ENCODE measurements at regions not wholly inside any gene's neighbourhood (a gene's known extent, or its start where the extent isn't known, plus 50 kb on each side); places are given as distances from the start of the nearest gene placed in this dataset.

DNA sequence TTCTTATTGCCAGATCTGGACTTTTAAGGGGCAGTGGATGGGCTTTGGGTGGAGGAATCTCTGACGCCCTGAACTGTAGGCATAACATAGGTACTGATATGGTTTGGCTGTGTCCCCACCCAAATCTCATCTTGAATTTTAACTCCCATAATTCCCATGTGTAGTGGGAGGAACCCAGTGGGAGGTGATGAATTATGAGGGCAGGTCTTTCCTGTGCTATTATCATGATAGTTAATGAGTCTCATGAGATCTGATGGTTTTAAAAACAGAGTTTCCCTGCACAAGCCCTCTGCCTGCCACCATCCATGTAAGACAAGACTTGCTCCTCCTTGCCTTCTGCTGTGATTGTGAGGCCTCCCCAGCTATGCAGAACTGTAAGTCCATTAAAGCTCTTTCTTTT is 160.0 kb upstream of the CRY1 start:
- no peak for DNase-seq
- Mint-ChIP-seq H3K27ac (no peak overlapping the region), H3K27me3 (ENCODE audit: insufficient read depth) (no peaks in the 10 kb centered on the region; the same call in 1 of the 2 replicates), H3K4me1 (ENCODE audit: low read depth) (no peaks in the 10 kb centered on the region), H3K9me3 (peaks cover 19% of the 10 kb centered on the region; the same call in 1 of the 2 replicates), H3K36me3 (ENCODE audit: low read depth) (no peaks in the 10 kb centered on the region), H3K4me3 (no peak overlapping the region)
- TF ChIP-seq, protein P1, sequence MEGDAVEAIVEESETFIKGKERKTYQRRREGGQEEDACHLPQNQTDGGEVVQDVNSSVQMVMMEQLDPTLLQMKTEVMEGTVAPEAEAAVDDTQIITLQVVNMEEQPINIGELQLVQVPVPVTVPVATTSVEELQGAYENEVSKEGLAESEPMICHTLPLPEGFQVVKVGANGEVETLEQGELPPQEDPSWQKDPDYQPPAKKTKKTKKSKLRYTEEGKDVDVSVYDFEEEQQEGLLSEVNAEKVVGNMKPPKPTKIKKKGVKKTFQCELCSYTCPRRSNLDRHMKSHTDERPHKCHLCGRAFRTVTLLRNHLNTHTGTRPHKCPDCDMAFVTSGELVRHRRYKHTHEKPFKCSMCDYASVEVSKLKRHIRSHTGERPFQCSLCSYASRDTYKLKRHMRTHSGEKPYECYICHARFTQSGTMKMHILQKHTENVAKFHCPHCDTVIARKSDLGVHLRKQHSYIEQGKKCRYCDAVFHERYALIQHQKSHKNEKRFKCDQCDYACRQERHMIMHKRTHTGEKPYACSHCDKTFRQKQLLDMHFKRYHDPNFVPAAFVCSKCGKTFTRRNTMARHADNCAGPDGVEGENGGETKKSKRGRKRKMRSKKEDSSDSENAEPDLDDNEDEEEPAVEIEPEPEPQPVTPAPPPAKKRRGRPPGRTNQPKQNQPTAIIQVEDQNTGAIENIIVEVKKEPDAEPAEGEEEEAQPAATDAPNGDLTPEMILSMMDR (IDR thresholded peaks at IDR 0.05) = no peak

DNA sequence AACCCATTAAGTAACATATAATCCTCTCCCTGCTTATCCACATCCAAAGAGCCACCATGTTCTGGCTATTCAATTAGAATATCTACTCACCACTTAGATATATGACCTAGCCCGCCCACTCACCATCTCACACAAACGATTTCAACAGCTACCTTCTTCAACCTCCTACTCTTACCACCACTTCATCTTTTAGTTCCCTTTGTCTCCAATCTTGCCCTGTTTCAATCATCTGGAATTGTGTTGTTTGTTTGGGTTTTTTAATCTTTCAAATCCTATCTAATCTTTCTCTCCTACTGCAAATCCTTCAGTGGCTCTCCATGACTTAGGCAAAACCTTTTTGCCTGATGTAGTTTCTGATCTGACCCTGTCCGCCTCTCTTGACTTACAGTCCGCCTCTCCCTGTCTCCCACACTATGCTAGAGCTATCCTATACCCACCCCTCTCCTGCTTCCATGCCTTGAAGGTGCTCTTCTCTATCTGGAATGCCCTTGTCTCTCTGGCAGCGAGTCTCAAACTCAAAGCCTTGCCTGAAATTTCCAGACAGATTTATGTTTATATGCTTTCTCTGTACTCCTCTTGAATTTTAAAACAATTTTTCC is 161.0 kb upstream of the CRY1 start:
- Mint-ChIP-seq H3K9me3 (peaks cover 10% of the 10 kb centered on the region; the same call in 1 of the 2 replicates), H3K27ac (no peak overlapping the region), H3K36me3 (ENCODE audit: low read depth) (no peaks in the 10 kb centered on the region), H3K4me1 (ENCODE audit: low read depth) (no peaks in the 10 kb centered on the region), H3K4me3 (no peak overlapping the region), H3K27me3 (ENCODE audit: insufficient read depth) (no peaks in the 10 kb centered on the region)
- no peak for DNase-seq
- TF ChIP-seq, protein P1 (IDR thresholded peaks at IDR 0.05) = no peak

DNA sequence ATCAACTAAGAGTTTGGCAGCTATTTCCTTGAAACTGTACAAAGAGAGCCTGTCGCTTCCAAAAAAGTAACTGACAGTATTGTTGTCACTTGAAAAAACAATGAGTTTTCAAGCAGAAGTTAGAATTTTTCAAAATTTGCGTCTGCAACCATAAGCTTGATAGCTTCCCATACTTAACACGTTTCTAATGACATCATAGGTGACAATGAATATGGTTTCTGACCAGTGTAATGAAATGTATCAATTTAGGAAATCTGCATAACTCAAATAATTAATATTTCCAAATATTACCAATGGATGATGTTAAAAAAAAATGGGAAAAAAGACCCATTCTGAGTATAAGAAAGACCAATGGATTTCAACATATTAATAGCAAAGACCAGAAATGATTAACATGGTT is 165.4 kb upstream of the CRY1 start:
- H3K9me3 Mint-ChIP-seq = peaks cover 22% of the 10 kb centered on the region
- no peaks in the 10 kb centered on the region for H3K4me1 Mint-ChIP-seq (ENCODE audit: low read depth)
- H3K27ac Mint-ChIP-seq = no peak overlapping the region
- no peak overlapping the region for H3K4me3 Mint-ChIP-seq
- no peak for DNase-seq
- H3K36me3 Mint-ChIP-seq (ENCODE audit: low read depth) = no peaks in the 10 kb centered on the region
- H3K27me3 Mint-ChIP-seq (ENCODE audit: insufficient read depth) = peaks cover 4% of the 10 kb centered on the region; the same call in 1 of the 2 replicates
- TF ChIP-seq, protein P1 (IDR thresholded peaks at IDR 0.05) = no peak

DNA sequence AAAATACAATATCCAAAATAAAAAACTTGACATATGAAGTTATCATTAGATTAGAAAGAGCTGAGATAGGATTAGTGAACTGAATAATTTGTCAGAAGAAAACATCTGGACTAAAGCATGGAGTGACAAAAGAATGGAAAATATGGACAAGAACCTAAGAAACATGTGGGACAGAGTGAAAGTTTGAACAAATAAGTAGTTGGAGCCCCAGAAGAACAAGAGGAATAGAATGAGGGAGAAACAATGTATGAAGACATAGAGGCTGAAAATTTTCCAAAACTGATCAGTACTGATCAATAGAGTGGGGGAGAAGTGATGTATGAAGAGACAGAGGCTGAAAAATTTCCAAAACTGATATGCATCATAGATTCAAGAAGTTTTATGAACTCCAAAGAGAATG is 170.6 kb upstream of the CRY1 start:
- TF ChIP-seq, protein P1 (IDR thresholded peaks at IDR 0.05) = no peak
- Mint-ChIP-seq H3K4me3 (no peak overlapping the region), H3K4me1 (ENCODE audit: low read depth) (no peaks in the 10 kb centered on the region), H3K27me3 (ENCODE audit: insufficient read depth) (peaks cover 5% of the 10 kb centered on the region; the same call in 1 of the 2 replicates), H3K36me3 (ENCODE audit: low read depth) (no peaks in the 10 kb centered on the region), H3K27ac (no peak overlapping the region), H3K9me3 (peaks cover 29% of the 10 kb centered on the region)
- no peak for DNase-seq

DNA sequence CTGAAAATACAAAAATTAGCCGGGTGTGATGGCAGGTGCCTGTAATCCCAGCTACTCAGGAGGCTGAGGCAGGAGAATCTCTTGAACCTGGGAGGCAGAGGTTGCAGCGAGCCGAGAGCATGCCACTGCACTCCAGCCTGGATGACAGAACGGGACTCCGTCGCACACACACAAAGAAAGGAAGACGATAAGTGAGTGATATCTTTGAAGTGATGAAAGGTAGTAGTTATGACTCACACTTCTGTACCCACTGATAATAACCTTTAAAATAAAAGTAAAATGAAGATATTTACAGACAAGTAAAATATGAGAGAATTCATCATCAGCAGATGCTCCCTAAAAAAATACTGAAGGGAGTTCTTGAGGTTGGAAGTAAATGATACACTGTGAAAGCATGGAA is 171.3 kb upstream of the CRY1 start:
- peaks cover 35% of the 10 kb centered on the region for H3K9me3 Mint-ChIP-seq
- no peak for DNase-seq
- TF ChIP-seq, protein P1 (IDR thresholded peaks at IDR 0.05) = no peak
- H3K4me1 Mint-ChIP-seq (ENCODE audit: low read depth) = no peaks in the 10 kb centered on the region
- no peak overlapping the region for H3K27ac Mint-ChIP-seq
- no peak overlapping the region for H3K4me3 Mint-ChIP-seq
- H3K27me3 Mint-ChIP-seq (ENCODE audit: insufficient read depth) = peaks cover 5% of the 10 kb centered on the region; the same call in 1 of the 2 replicates
- no peaks in the 10 kb centered on the region for H3K36me3 Mint-ChIP-seq (ENCODE audit: low read depth)
